Mesenchymal stem cell (in vitro differentiated cells and primary cell): ENCODE measurements at regions not wholly inside any gene's neighbourhood (a gene's known extent, or its start where the extent isn't known, plus 50 kb on each side); places are given as distances from the start of the nearest gene placed in this dataset.
"Not testable (repeated sequence)": the region's sequence is repeated elsewhere in the genome, so short reads cannot be mapped to it uniquely, and the experiment has no call there.

Experiments used
- DNase-seq: peaks from one replicate; pipeline ENCODE4 v3.0.0-alpha.2; 2013
- H2AFZ ChIP-seq: one replicate; pipeline ENCODE4 v1.6.1; 2013; ENCODE audit warnings: low read depth, mild to moderate bottlenecking, control low read depth, inconsistent platforms, low read length, moderate library complexity
- H2AK5ac ChIP-seq: 2 replicates; pipeline ENCODE4 v1.6.1; 2013; ENCODE audit warnings: low read length, moderate library complexity, mild to moderate bottlenecking, inconsistent platforms; ENCODE audit not compliant: severe bottlenecking
- H2BK120ac ChIP-seq: one replicate; pipeline ENCODE4 v1.6.1; 2013; ENCODE audit warnings: low read depth, mild to moderate bottlenecking, inconsistent platforms, low read length, moderate library complexity
- H2BK12ac ChIP-seq, 2 experiments: one replicate each; pipeline ENCODE4 v1.6.1; 2013; ENCODE audit warnings: inconsistent platforms in 2 of 2, low read length in 2 of 2, mild to moderate bottlenecking in 2 of 2, moderate library complexity in 2 of 2, control low read depth in 1 of 2
- H2BK15ac ChIP-seq: one replicate; pipeline ENCODE4 v1.6.1; 2013; ENCODE audit warnings: mild to moderate bottlenecking, low read depth, inconsistent platforms; ENCODE audit not compliant: poor library complexity, severe bottlenecking
- H2BK5ac ChIP-seq: 2 replicates; pipeline ENCODE4 v1.6.1; 2013; ENCODE audit warnings: low read depth, mild to moderate bottlenecking, low read length, control low read depth, inconsistent platforms; ENCODE audit not compliant: poor library complexity, severe bottlenecking
- H3K14ac ChIP-seq, 2 experiments: one replicate each; pipeline ENCODE4 v1.6.1; 2013; ENCODE audit warnings: inconsistent platforms in 2 of 2, low read length in 2 of 2, control low read depth in 1 of 2, mild to moderate bottlenecking in 1 of 2, moderate library complexity in 1 of 2
- H3K18ac ChIP-seq, 2 experiments: one replicate each; pipeline ENCODE4 v1.6.1; 2013; ENCODE audit warnings: inconsistent platforms in 2 of 2, low read length in 2 of 2, control low read depth in 1 of 2, low read depth in 1 of 2, mild to moderate bottlenecking in 1 of 2
- H3K23ac ChIP-seq, 2 experiments: one replicate each; pipeline ENCODE4 v1.6.1; 2013; ENCODE audit warnings: inconsistent platforms in 2 of 2, low read length in 2 of 2, mild to moderate bottlenecking in 2 of 2, moderate library complexity in 2 of 2, control low read depth in 1 of 2
- H3K27ac ChIP-seq: 2 replicates; pipeline ENCODE4 v1.5.1; 2013; ENCODE audit warnings: mild to moderate bottlenecking, moderate library complexity, low read length, control low read depth, inconsistent platforms; ENCODE audit not compliant: poor library complexity, severe bottlenecking
- H3K27me3 ChIP-seq, 2 experiments: 2 replicates each; pipeline versions ENCODE4 v1.6.1 to v1.7.0; 2013; ENCODE audit warnings: low read length in 2 of 2, mild to moderate bottlenecking in 2 of 2, moderate library complexity in 2 of 2, control low read depth in 1 of 2, inconsistent platforms in 1 of 2; ENCODE audit not compliant: control insufficient read depth in 1 of 2, insufficient read depth in 1 of 2
- H3K36me3 ChIP-seq, 2 experiments: 2 replicates each; pipeline versions ENCODE4 v1.6.1 to v1.7.0; 2013; ENCODE audit warnings: low read length in 2 of 2, control low read depth in 1 of 2, inconsistent platforms in 1 of 2, low read depth in 1 of 2, mild to moderate bottlenecking in 1 of 2; ENCODE audit not compliant: insufficient read depth in 2 of 2, control insufficient read depth in 1 of 2
- H3K4ac ChIP-seq, 2 experiments: one replicate each; pipeline ENCODE4 v1.6.1; 2013; ENCODE audit warnings: inconsistent platforms in 2 of 2, low read length in 2 of 2, mild to moderate bottlenecking in 2 of 2, moderate library complexity in 2 of 2, control low read depth in 1 of 2, low read depth in 1 of 2
- H3K4me1 ChIP-seq: 2 replicates; pipeline ENCODE4 v1.6.1; 2013; ENCODE audit warnings: low read depth, low read length, control low read depth; ENCODE audit not compliant: control insufficient read depth, insufficient read depth
- H3K4me2 ChIP-seq: 2 replicates; pipeline ENCODE4 v1.6.1; 2013; ENCODE audit warnings: low read length, mild to moderate bottlenecking, inconsistent platforms; ENCODE audit not compliant: poor library complexity, severe bottlenecking
- H3K4me3 ChIP-seq, 2 experiments: 2 replicates each; pipeline versions ENCODE4 v1.5.1 to v1.7.0; 2013; ENCODE audit warnings: low read length in 2 of 2, mild to moderate bottlenecking in 2 of 2, control low read depth in 1 of 2, low read depth in 1 of 2; ENCODE audit not compliant: insufficient read depth in 1 of 2
- H3K79me1 ChIP-seq: replicated peaks from 2 replicates; pipeline ENCODE4 v1.6.1; 2013; ENCODE audit warnings: mild to moderate bottlenecking, control low read depth, low read length, inconsistent platforms; ENCODE audit not compliant: poor library complexity, severe bottlenecking
- H3K9ac ChIP-seq: 2 replicates; pipeline ENCODE4 v1.7.0; 2013; ENCODE audit warnings: mild to moderate bottlenecking, low read length, moderate library complexity
- H3K9me3 ChIP-seq: 2 replicates; pipeline ENCODE4 v1.7.0; 2013; ENCODE audit warnings: mild to moderate bottlenecking, low read length; ENCODE audit not compliant: control insufficient read depth
- H4K8ac ChIP-seq: one replicate; pipeline ENCODE4 v1.6.1; 2013; ENCODE audit warnings: inconsistent platforms, mild to moderate bottlenecking, low read length, moderate library complexity
- H4K91ac ChIP-seq: one replicate; pipeline ENCODE4 v1.6.1; 2013; ENCODE audit warnings: mild to moderate bottlenecking, low read length, inconsistent platforms
- WGBS: methylation state at CpG from one replicate; pipeline ENCODE4 v1.1.7; 2013; ENCODE audit warnings: mixed read lengths; 5-methylcytosine and 5-hydroxymethylcytosine counted together

DNA sequence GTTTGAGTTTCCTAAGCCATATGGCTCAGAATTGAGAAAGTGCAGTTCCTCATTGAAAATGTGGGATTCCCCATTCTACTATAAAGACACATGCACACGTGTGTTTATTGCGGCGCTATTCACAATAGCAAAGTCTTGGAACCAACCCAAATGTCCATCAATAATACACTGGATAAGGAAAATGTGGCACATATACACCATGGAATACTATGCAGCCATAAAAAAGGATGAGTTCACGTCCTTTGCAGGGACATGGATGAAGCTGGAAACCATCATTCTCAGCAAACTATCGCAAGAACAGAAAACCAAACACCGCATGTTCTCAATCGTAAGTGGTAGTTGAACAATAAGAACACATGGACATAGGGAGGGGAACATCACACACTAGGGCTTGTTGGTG, 154.8 kb downstream of the SEC23IP start:
- not testable (repeated sequence) for H3K4me3 ChIP-seq, H3K36me3 ChIP-seq, H3K9me3 ChIP-seq, H3K4me1 ChIP-seq, H3K27ac ChIP-seq, H3K18ac ChIP-seq, H2BK12ac ChIP-seq, H3K14ac ChIP-seq, H3K9ac ChIP-seq, H3K4me2 ChIP-seq, H2AK5ac ChIP-seq, H2BK5ac ChIP-seq, H4K91ac ChIP-seq, H2BK15ac ChIP-seq, DNase-seq, H3K23ac ChIP-seq, H2AFZ ChIP-seq, H3K27me3 ChIP-seq, H2BK120ac ChIP-seq, H4K8ac ChIP-seq, H3K79me1 ChIP-seq, H3K4ac ChIP-seq
- WGBS: 91% methylated on average over 6 of the region's 7 CpGs

DNA sequence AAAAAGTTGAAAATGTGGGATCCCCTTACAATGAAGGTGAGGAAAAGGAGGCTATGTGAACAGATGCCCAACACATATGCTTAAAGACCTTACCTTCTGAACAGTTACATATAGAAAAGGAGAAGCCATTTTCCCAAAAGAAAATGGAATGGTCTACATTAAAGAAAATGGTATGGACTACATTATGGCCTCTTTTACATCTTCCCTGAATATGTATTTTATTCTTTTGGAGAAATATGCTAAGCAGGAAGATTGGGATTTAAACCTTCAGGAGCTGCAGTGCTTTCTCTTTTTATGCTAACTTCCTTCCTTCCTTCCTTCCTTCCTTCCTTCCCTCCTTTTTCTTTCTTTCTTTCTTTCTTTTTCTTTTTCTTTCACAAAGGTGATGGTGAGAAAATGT, 155.4 kb downstream of the SEC23IP start:
- Histone ChIP-seq H3K36me3 (no peaks in the 10 kb centered on the region), H3K9me3 (no peaks in the 10 kb centered on the region), H3K4me1 (no peaks in the 10 kb centered on the region), H3K27me3 (no peaks in the 10 kb centered on the region), H3K79me1 (no peaks in the 10 kb centered on the region), H3K27ac (no peak overlapping the region), H3K9ac (no peak overlapping the region), H2BK15ac (no peak overlapping the region), H4K91ac (no peak overlapping the region), H4K8ac (no peak overlapping the region), H3K14ac (no peak overlapping the region), H3K23ac (no peak overlapping the region), H3K18ac (no peak overlapping the region), H3K4me3 (no peak overlapping the region), H3K4me2 (no peak overlapping the region), H2BK5ac (no peak overlapping the region), H2BK120ac (no peak overlapping the region), H3K4ac (no peak overlapping the region), H2AK5ac (no peak overlapping the region), H2BK12ac (no peak overlapping the region), H2AFZ (no peak overlapping the region)
- no peak for DNase-seq

DNA sequence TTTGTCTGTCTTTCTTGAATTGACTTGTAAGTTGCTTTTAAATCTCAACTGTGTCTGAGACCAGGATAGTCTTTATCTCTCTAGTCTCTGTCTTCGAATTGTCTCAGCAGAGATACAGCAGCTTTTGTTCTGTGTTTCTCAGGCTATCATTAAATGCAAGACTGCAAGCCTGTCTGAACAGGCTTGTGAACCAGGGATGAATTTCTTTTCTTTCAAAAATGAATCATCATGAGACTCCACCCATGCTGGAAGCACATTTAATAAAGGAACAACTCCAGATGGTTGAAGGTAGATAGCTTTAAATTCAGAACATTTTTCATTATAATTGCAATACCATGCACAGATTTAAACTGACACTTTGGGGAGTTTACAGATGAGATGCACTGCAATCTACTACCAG, 155.9 kb downstream of the SEC23IP start:
- H2BK15ac ChIP-seq: no peak overlapping the region
- H3K9ac ChIP-seq: no peak overlapping the region
- no peak overlapping the region for H3K23ac ChIP-seq
- no peak overlapping the region for H2BK120ac ChIP-seq
- no peak overlapping the region for H3K4ac ChIP-seq
- H3K4me1 ChIP-seq: no peaks in the 10 kb centered on the region
- no peak overlapping the region for H3K14ac ChIP-seq
- H2AK5ac ChIP-seq: no peak overlapping the region
- 63% methylated on average over 1 of the region's 1 CpG for WGBS
- no peak overlapping the region for H4K8ac ChIP-seq
- no peak overlapping the region for H3K18ac ChIP-seq
- no peak overlapping the region for H2AFZ ChIP-seq
- H3K9me3 ChIP-seq: no peaks in the 10 kb centered on the region
- H3K79me1 ChIP-seq: no peaks in the 10 kb centered on the region
- no peak overlapping the region for H3K27ac ChIP-seq
- no peak overlapping the region for H2BK5ac ChIP-seq
- H3K4me3 ChIP-seq: no peak overlapping the region
- no peak overlapping the region for H4K91ac ChIP-seq
- H3K27me3 ChIP-seq: no peaks in the 10 kb centered on the region
- no peak for DNase-seq
- no peaks in the 10 kb centered on the region for H3K36me3 ChIP-seq
- H3K4me2 ChIP-seq: no peak overlapping the region
- no peak overlapping the region for H2BK12ac ChIP-seq

DNA sequence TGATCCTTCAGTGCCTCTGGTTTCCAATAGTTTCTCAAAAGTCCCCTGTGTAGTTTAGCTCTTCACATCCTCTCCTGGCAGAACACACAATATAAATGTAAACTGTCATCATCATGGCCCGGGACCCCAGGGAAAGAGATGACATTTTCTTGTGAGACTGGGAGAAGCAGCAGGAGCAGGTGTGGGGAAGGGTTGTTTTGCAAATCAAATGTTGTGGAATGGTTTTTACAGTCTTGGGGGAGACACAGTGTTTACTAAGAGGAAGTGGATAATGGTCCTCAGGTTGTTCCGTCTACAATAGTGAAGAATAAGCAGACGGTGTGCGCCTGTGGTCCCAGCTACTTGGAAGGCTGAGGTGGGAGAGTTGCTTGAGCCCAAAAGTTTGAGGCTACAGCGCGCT, 159.1 kb downstream of the SEC23IP start:
- WGBS: 78% methylated on average over 6 of the region's 6 CpGs
- H3K23ac ChIP-seq: no peak overlapping the region
- no peaks in the 10 kb centered on the region for H3K36me3 ChIP-seq
- no peaks in the 10 kb centered on the region for H3K9me3 ChIP-seq
- no peak for DNase-seq
- no peak overlapping the region for H2BK15ac ChIP-seq
- no peak overlapping the region for H2BK120ac ChIP-seq
- no peak overlapping the region for H3K4me3 ChIP-seq
- H4K8ac ChIP-seq: no peak overlapping the region
- H3K79me1 ChIP-seq: no peaks in the 10 kb centered on the region
- H2BK12ac ChIP-seq: no peak overlapping the region
- no peak overlapping the region for H3K4me2 ChIP-seq
- no peaks in the 10 kb centered on the region for H3K27me3 ChIP-seq
- H3K4ac ChIP-seq: no peak overlapping the region
- H3K27ac ChIP-seq: no peak overlapping the region
- no peak overlapping the region for H2BK5ac ChIP-seq
- H4K91ac ChIP-seq: no peak overlapping the region
- H3K14ac ChIP-seq: no peak overlapping the region
- no peaks in the 10 kb centered on the region for H3K4me1 ChIP-seq
- H3K9ac ChIP-seq: no peak overlapping the region
- no peak overlapping the region for H3K18ac ChIP-seq
- no peak overlapping the region for H2AK5ac ChIP-seq
- H2AFZ ChIP-seq: no peak overlapping the region
